ENCODE measurements at regions not wholly inside any gene's neighbourhood (a gene's known extent, or its start where the extent isn't known, plus 50 kb on each side); places are given as distances from the start of the nearest gene placed in this dataset.

DNA sequence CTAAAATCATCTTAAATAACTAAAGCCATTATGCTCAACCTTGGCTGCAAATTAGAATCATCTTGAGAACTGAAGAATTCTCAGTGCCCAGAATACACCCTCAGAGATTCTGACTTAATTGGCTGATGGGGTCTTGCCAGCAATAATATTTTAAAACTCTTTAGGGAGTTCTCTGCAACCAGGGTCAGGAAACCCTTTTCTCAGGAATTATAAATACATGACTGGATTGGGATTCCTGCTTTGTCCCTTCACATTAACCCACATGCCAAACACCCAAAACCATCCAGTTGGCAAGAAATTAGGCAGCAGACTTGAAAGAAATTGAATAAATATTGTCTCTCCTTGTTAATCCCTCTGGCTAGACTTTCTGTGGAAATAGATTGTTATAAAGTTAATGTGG lies 482.3 kb upstream of the NECTIN3 start:
- no peaks in the 10 kb centered on the region for H3K4me1 ChIP-seq (replicated peaks in 1 of 2; ENCODE audit: control insufficient read depth in 2 of 2, insufficient read depth in 2 of 2, low read length in 2 of 2)
- H3K27me3 ChIP-seq (ENCODE audit: control insufficient read depth in 2 of 2, insufficient read depth in 2 of 2, low read length in 2 of 2): no peaks in the 10 kb centered on the region
- ChIA-PET POLR2A (no interaction called here), CTCF (ENCODE audit: low intra/inter-chr PET ratio) (no interaction called here)
- H3K27ac ChIP-seq (ENCODE audit: extremely low read depth, low read depth, low read length): no peak overlapping the region
- H3K9me3 ChIP-seq (replicated peaks; ENCODE audit: control insufficient read depth, insufficient read depth, low read depth, low read length): no peaks in the 10 kb centered on the region
- in situ Hi-C loops (cut with MboI): no loop called here
- no peak overlapping the region for H2AFZ ChIP-seq (ENCODE audit: low read depth, low read length)
- H3K36me3 ChIP-seq (ENCODE audit: control insufficient read depth, insufficient read depth, low read length): peaks cover 2% of the 10 kb centered on the region; the same call in 1 of the 3 replicates
- FAIRE-seq (no peak), DNase-seq (ENCODE audit: extremely low read depth in 1 of 4, low spot score in 3 of 4) (no peak), ATAC-seq (no peak)
- TF ChIP-seq CC2D1A (IDR thresholded peaks at IDR 0.05) (no peak), SRSF7 (optimal IDR thresholded peaks at IDR 0.05; ENCODE audit: low read depth, low read length) (no peak), HIVEP1 (CRISPR knock-in tag; IDR thresholded peaks at IDR 0.05) (no peak), ZNF717 (CRISPR knock-in tag; IDR thresholded peaks at IDR 0.05) (no peak), EWSR1 (IDR thresholded peaks at IDR 0.05; ENCODE audit: borderline replicate concordance, low read depth, partially characterized antibody) (no peak)
- TF ChIP-seq, protein P1, sequence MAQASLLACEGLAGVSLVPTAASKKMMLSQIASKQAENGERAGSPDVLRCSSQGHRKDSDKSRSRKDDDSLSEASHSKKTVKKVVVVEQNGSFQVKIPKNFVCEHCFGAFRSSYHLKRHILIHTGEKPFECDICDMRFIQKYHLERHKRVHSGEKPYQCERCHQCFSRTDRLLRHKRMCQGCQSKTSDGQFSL (CRISPR knock-in tag; IDR thresholded peaks at IDR 0.05): no peak
- TF ChIP-seq, protein P1 (tag; IDR thresholded peaks at IDR 0.05): no peak
- TF ChIP-seq, protein P2, sequence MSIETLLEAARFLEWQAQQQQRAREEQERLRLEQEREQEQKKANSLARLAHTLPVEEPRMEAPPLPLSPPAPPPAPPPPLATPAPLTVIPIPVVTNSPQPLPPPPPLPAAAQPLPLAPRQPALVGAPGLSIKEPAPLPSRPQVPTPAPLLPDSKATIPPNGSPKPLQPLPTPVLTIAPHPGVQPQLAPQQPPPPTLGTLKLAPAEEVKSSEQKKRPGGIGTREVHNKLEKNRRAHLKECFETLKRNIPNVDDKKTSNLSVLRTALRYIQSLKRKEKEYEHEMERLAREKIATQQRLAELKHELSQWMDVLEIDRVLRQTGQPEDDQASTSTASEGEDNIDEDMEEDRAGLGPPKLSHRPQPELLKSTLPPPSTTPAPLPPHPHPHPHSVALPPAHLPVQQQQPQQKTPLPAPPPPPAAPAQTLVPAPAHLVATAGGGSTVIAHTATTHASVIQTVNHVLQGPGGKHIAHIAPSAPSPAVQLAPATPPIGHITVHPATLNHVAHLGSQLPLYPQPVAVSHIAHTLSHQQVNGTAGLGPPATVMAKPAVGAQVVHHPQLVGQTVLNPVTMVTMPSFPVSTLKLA (conservative IDR thresholded peaks at IDR 0.05): no peak
- TF ChIP-seq, protein P3, sequence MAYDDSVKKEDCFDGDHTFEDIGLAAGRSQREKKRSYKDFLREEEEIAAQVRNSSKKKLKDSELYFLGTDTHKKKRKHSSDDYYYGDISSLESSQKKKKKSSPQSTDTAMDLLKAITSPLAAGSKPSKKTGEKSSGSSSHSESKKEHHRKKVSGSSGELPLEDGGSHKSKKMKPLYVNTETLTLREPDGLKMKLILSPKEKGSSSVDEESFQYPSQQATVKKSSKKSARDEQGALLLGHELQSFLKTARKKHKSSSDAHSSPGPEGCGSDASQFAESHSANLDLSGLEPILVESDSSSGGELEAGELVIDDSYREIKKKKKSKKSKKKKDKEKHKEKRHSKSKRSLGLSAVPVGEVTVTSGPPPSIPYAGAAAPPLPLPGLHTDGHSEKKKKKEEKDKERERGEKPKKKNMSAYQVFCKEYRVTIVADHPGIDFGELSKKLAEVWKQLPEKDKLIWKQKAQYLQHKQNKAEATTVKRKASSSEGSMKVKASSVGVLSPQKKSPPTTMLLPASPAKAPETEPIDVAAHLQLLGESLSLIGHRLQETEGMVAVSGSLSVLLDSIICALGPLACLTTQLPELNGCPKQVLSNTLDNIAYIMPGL (CRISPR knock-in tag; IDR thresholded peaks at IDR 0.05): no peak
- no peak overlapping the region for H3K4me2 ChIP-seq (ENCODE audit: insufficient read depth, low read length)
- H3K79me2 ChIP-seq (ENCODE audit: control insufficient read depth, insufficient read depth, low read length): no peaks in the 10 kb centered on the region
- H3K9me1 ChIP-seq (ENCODE audit: control insufficient read depth, insufficient read depth, low read length): no peaks in the 10 kb centered on the region
- H3K4me3 ChIP-seq: no peak overlapping the region
- no peak overlapping the region for H3K9ac ChIP-seq (ENCODE audit: insufficient read depth in 1 of 2, low read depth in 2 of 2, low read length in 2 of 2)
- no TSS peak for BruUV-seq (replicated peaks)
- intact Hi-C loops (cut with micrococcal nuclease): no loop called here
- no peaks in the 10 kb centered on the region for H4K20me1 ChIP-seq (replicated peaks; ENCODE audit: control insufficient read depth, insufficient read depth, low read length)

Measured in K562 (cell line).